ENCODE measurements at regions not wholly inside any gene's neighbourhood (a gene's known extent, or its start where the extent isn't known, plus 50 kb on each side); places are given as distances from the start of the nearest gene placed in this dataset.
A peak's percentile ranks its signal among the peaks of the same experiment; 100 is the strongest.

- Histone ChIP-seq H3K27ac (ENCODE audit: insufficient read depth, low read length) (no peak overlapping the region), H4K20me1 (ENCODE audit: control insufficient read depth, extremely low read depth, insufficient read depth, low read length) (no peaks in the 10 kb centered on the region), H3K36me3 (ENCODE audit: control insufficient read depth, insufficient read depth, low read length) (no peaks in the 10 kb centered on the region), H2AFZ (ENCODE audit: low read length) (no peak overlapping the region), H3K27me3 (ENCODE audit: control insufficient read depth, insufficient read depth, low read length) (no peaks in the 10 kb centered on the region), H3K4me3 (replicated peaks in 1 of 4; ENCODE audit: control extremely low read depth in 1 of 4, insufficient read depth in 1 of 4, low read depth in 3 of 4, low read length in 4 of 4) (no peak overlapping the region), H3K9ac (ENCODE audit: insufficient read depth, low read length) (no peak overlapping the region), H3K9me3 (ENCODE audit: control insufficient read depth, insufficient read depth, low read depth, low read length) (no peaks in the 10 kb centered on the region), H3K4me2 (ENCODE audit: extremely low read depth, insufficient read depth, low read length) (no peak overlapping the region), H3K79me2 (ENCODE audit: control insufficient read depth, insufficient read depth, low read length) (no peaks in the 10 kb centered on the region), H3K4me1 (ENCODE audit: control insufficient read depth, extremely low read depth, insufficient read depth, low read length) (no peaks in the 10 kb centered on the region)
- peak; percentile 19 for DNase-seq (ENCODE audit: low read depth in 2 of 2)
- no peak for TF ChIP-seq CTCF (conservative IDR thresholded peaks at IDR 0.05 in 1 of 2, IDR thresholded peaks at IDR 0.05 in 1 of 2; ENCODE audit: low read depth in 1 of 2, low read length in 2 of 2)
Observed at GRCh38 chr14:41285186-41285748, 321.4 kb upstream of the LRFN5 start.

GRCh38 chr14:41280745-41281144, 325.9 kb upstream of the LRFN5 start:
- no peak overlapping the region for H3K4me2 ChIP-seq (ENCODE audit: extremely low read depth, insufficient read depth, low read length)
- H3K79me2 ChIP-seq (ENCODE audit: control insufficient read depth, insufficient read depth, low read length), result no peaks in the 10 kb centered on the region
- no peaks in the 10 kb centered on the region for H3K9me3 ChIP-seq (ENCODE audit: control insufficient read depth, insufficient read depth, low read depth, low read length)
- no peaks in the 10 kb centered on the region for H4K20me1 ChIP-seq (ENCODE audit: control insufficient read depth, extremely low read depth, insufficient read depth, low read length)
- peak; percentile 1 to 4 for DNase-seq (ENCODE audit: low read depth in 2 of 2)
- no peak overlapping the region for H3K9ac ChIP-seq (ENCODE audit: insufficient read depth, low read length)
- no peak overlapping the region for H2AFZ ChIP-seq (ENCODE audit: low read length)
- H3K27ac ChIP-seq (ENCODE audit: insufficient read depth, low read length), result no peak overlapping the region
- TF ChIP-seq CTCF (conservative IDR thresholded peaks at IDR 0.05 in 1 of 2, IDR thresholded peaks at IDR 0.05 in 1 of 2; ENCODE audit: low read depth in 1 of 2, low read length in 2 of 2) (peak in 1 of 2 donors; percentile 8), EZH2 (IDR thresholded peaks at IDR 0.05; ENCODE audit: low read length, missing control alignments) (no peak)
- no peak overlapping the region for H3K4me3 ChIP-seq (replicated peaks in 1 of 4; ENCODE audit: control extremely low read depth in 1 of 4, insufficient read depth in 1 of 4, low read depth in 3 of 4, low read length in 4 of 4)
- H3K4me1 ChIP-seq (ENCODE audit: control insufficient read depth, extremely low read depth, insufficient read depth, low read length), result no peaks in the 10 kb centered on the region
- no peaks in the 10 kb centered on the region for H3K36me3 ChIP-seq (ENCODE audit: control insufficient read depth, insufficient read depth, low read length)
- H3K27me3 ChIP-seq (ENCODE audit: control insufficient read depth, insufficient read depth, low read length), result no peaks in the 10 kb centered on the region

GRCh38 chr14:41277450-41277849, 329.2 kb upstream of the LRFN5 start:
- Histone ChIP-seq H3K4me1 (ENCODE audit: control insufficient read depth, extremely low read depth, insufficient read depth, low read length) (no peaks in the 10 kb centered on the region), H4K20me1 (ENCODE audit: control insufficient read depth, extremely low read depth, insufficient read depth, low read length) (no peaks in the 10 kb centered on the region), H3K27me3 (ENCODE audit: control insufficient read depth, insufficient read depth, low read length) (no peaks in the 10 kb centered on the region), H3K36me3 (ENCODE audit: control insufficient read depth, insufficient read depth, low read length) (no peaks in the 10 kb centered on the region), H3K9ac (ENCODE audit: insufficient read depth, low read length) (no peak overlapping the region), H3K79me2 (ENCODE audit: control insufficient read depth, insufficient read depth, low read length) (no peaks in the 10 kb centered on the region), H3K27ac (ENCODE audit: insufficient read depth, low read length) (no peak overlapping the region), H2AFZ (ENCODE audit: low read length) (no peak overlapping the region), H3K9me3 (ENCODE audit: control insufficient read depth, insufficient read depth, low read depth, low read length) (no peaks in the 10 kb centered on the region), H3K4me3 (replicated peaks in 1 of 4; ENCODE audit: control extremely low read depth in 1 of 4, insufficient read depth in 1 of 4, low read depth in 3 of 4, low read length in 4 of 4) (no peak overlapping the region), H3K4me2 (ENCODE audit: extremely low read depth, insufficient read depth, low read length) (no peak overlapping the region)
- no peak for DNase-seq (ENCODE audit: low read depth in 2 of 2)
- no peak for TF ChIP-seq CTCF (conservative IDR thresholded peaks at IDR 0.05 in 1 of 2, IDR thresholded peaks at IDR 0.05 in 1 of 2; ENCODE audit: low read depth in 1 of 2, low read length in 2 of 2)
- no peak for TF ChIP-seq EZH2 (IDR thresholded peaks at IDR 0.05; ENCODE audit: low read length, missing control alignments)

Measured in fibroblast of lung (primary cell).